Colon (tissue), 2 donors: ENCODE measurements at regions not wholly inside any gene's neighbourhood (a gene's known extent, or its start where the extent isn't known, plus 50 kb on each side); places are given as distances from the start of the nearest gene placed in this dataset.
"Not testable (repeated sequence)": the region's sequence is repeated elsewhere in the genome, so short reads cannot be mapped to it uniquely, and the experiment has no call there.

Experiments
- FAIRE-seq: peaks from 2 replicates; lab custom pipeline; 2012; peaks lifted over from hg19 to GRCh38; lab: Jason Lieb, UNC
- donor health status: control.
- donor health status: control.

DNA sequence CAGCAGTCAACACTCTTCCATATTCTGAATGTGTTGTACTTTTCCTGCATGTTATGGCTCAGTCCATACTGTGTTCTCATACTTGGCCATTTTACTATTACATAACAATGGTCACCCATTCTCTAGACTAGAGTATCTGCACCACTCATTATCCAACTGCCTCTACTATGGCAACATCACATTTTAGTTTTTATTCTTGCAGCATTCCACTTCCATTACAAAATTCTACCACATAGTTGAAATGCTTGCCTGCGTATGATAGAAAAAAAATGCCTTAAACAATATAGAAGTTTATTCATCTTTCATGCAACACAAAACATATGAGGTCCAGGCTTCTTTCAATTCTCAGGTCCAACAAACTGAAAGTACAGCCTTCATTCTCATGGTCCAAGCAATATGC, 128.0 kb downstream of the TENT5A start:
- no peak for FAIRE-seq

DNA sequence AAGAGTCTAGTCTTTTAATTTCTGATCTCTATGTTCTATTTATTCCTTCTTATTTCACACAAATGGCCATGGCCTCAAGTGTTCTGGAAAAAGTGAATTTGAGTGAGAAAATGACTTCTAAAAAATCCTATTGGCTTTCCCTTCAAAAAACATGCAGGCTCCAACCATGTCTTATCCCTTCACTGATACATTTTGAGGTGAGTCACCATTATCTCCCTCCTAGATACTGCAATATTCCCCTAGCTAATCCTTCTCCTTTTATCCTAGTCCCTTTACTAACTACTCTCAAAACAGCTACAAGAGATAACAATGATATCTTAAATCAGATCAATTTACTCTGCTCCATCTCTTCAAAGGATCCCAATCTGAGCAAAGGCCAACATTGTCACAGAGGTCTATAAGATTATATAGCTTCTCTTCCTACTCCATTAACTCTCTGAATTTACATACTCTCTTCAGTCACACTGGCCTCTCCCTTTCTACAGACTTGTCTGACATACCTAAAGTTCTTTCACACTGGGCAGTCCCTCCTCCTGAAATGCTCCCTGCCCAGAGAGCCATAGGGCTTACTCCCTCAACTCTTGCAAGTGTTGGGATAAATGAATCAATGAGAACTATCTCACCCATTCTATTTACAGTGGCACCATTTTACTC, 129.2 kb downstream of the TENT5A start:
- no peak for FAIRE-seq

DNA sequence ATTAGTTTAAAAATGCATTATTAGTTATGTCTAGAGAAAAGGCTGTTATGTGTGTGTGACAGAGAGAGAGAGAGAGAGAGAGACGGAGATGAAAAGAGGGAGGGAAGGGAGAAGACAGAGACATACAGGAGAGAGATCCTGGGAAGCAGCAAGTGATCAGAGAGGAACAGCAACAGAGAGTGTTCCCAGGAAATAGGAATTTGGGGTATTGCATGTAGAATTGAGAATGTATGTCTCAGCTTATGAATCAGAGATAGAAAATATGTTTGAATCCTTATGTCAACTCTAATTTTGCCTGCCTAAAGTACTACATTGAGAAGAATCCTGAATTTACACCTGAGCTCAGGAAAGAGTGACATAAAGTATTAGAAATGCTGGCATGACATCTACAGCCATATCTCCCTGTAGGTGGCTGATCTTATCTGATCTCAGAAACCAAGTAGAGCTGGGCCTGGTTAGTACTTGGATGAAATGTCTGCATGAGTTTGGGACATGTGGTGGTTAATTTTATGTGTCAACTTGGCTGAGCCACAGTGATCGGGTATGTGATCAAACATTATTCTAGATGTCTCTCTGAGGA, 130.6 kb downstream of the TENT5A start:
- no peak for FAIRE-seq

DNA sequence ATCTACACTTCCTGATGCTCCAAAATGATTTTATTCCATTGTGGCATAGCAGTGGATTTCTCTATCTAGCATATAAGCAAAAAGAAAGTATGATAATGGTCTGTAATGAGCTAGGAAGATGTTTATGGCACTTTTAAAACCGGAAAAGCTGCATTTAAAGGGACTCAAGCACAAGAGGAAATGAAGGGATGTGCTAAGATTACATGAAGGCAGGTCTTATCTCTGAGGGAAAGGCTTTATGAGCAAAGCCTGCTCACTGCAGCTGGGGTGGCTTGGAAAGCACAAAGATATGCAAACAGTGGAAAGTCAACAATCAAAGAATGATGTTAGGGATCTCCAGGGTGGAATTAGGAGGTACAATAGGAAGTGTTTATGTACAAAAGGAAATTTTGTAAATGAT, 138.2 kb downstream of the TENT5A start:
- FAIRE-seq: no peak

- FAIRE-seq: no peak
Measured at GRCh38 chr6:81613606-81614005, 138.9 kb downstream of the TENT5A start.

GRCh38 chr6:81612136-81612535, 140.3 kb downstream of the TENT5A start:
- FAIRE-seq: no peak

DNA sequence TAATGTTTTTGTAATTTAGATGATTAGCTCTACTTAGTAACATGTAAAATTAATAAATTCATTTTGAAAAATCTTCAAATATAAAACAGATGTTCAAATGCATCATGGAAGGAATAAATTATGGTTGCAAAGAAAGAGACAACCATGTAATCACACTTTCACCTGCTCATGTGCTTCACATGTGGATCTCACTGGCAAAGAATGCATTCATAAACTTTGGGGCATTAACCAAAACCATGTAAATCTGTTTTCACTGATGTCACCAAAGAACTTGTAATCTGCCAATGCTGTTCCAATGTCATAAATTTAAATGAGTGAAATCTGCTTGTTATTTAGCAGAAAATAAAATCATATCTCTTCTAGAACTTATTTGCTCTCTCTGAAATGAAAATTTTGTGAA, 142.7 kb downstream of the TENT5A start:
- no peak for FAIRE-seq

DNA sequence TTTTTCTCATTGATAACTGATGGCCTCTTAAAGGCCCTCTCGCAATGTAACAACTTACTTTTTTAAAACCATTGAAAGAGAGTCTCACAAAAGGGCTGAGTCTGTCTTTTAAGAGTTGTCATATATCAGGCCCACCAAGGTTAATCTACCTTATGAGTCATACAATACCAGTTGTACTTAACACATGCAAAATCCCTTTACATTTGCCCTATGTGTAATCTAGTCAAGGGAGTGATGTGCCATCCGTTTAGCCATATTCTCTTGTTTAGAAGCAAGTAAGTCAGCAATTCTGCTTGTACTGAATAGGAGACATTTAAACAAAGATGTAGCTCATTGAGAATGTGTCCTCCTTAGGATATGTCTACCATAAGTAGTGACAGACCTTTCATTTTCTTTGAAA, 143.7 kb downstream of the TENT5A start:
- FAIRE-seq: no peak

- FAIRE-seq: no peak
Measured at GRCh38 chr6:81606965-81607381, 145.5 kb downstream of the TENT5A start.

DNA sequence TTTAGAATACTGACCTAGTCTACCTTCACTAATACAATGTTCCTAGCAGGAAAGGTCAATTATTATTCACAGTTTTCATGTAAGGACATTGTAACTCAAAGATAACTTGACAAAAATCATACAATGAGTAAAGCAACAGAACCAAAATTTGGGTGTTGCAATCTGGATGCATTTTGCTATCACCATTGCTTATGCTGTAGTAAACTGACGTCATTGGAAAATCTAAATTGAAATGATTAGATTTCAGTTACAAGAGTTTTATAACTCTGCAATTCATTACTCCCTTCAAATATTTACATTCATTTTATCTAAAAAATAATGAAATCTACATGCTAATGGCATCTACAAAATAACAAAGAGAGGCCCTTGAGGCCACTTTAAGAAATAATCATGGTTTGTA, 147.0 kb downstream of the TENT5A start:
- FAIRE-seq: no peak

GRCh38 chr6:81601918-81602317, 150.6 kb downstream of the TENT5A start:
- FAIRE-seq: no peak

DNA sequence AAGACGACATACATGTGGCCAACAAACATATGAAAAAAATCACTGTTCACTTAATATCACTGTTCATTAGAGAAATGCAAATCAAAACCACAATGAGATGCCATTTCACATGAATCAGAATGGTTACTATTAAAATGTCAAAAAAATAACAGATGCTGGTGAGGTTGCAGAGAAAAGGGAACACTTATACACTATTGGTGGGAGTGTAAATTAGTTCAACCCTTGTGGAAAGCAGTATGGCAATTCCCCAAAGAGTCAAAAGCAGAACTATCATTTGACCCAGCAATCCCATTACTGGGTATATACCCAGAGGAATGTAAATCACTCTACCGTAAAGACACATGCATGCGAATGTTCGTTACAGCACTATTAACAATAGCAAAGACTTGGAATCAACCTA, 152.0 kb downstream of the TENT5A start:
- not testable (repeated sequence) for FAIRE-seq

- FAIRE-seq: no peak
Measured at GRCh38 chr6:81594501-81594900, 158.0 kb downstream of the TENT5A start.

- FAIRE-seq: no peak
Measured at GRCh38 chr6:81590314-81590691, 162.2 kb downstream of the TENT5A start.

- FAIRE-seq: no peak
Measured at GRCh38 chr6:81589465-81590313, 162.8 kb downstream of the TENT5A start.

DNA sequence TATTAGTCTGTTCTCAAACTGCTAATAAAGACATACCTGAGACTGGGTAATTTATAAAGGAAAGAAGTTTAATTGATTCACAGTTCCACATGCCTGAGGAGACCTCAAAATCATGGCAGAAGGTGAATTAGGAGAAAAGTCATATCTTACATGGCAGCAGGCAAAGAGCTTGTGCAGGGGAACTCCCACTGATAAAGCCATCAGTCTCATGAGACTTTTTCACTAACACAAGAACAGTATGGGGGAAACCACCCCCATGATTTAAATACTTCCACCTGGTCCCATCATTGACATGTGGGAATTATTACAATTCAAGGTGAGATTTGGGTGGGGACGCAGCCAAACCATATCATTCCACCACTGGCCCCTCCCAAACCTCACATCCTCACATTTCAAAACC, 166.8 kb downstream of the TENT5A start:
- not testable (repeated sequence) for FAIRE-seq

- not testable (repeated sequence) for FAIRE-seq
Measured at GRCh38 chr6:81584156-81584555, 168.3 kb downstream of the TENT5A start.

GRCh38 chr6:81575442-81575841, 177.0 kb downstream of the TENT5A start:
- FAIRE-seq: no peak

GRCh38 chr6:81572020-81572419, 180.5 kb downstream of the TENT5A start:
- FAIRE-seq: no peak

- no peak for FAIRE-seq
Measured at GRCh38 chr6:81570681-81571080, 181.8 kb downstream of the TENT5A start.

DNA sequence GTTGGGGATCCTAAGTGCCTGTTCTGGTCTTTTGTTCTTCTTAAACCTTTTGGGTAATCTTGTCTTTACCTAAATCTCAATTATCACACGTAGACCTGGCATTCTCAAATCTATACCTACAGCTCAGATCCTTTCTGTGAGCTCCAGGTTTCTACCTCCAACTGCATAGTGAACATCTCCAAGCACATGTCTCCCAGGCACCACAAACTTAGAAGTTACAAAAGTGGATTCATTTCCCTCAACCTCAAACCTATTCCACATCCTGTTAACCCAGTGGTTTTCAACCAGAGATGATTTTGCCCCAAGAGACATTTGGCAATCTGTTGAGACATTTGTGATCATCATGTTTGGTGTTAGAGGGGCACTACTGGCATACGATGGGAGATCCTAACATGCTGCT, 183.5 kb downstream of the TENT5A start:
- no peak for FAIRE-seq

- FAIRE-seq: no peak
Measured at GRCh38 chr6:81565071-81565470, 187.4 kb downstream of the TENT5A start.

GRCh38 chr6:81564470-81565068, 187.9 kb downstream of the TENT5A start:
- FAIRE-seq: no peak
